ENCODE measurements at regions not wholly inside any gene's neighbourhood (a gene's known extent, or its start where the extent isn't known, plus 50 kb on each side); places are given as distances from the start of the nearest gene placed in this dataset.

- H3K23ac ChIP-seq (ENCODE audit: low read depth, low read length, poor library complexity): no peak overlapping the region
- H3K27ac ChIP-seq (replicated peaks; ENCODE audit: low read length): no peak overlapping the region
- no peaks in the 10 kb centered on the region for H3K27me3 ChIP-seq (ENCODE audit: control insufficient read depth in 3 of 3, insufficient read depth in 3 of 3, low read depth in 1 of 3, low read length in 3 of 3)
- no peak overlapping the region for H3K4ac ChIP-seq (ENCODE audit: low read length)
- no peak overlapping the region for H2BK5ac ChIP-seq (ENCODE audit: low read length)
- H3K14ac ChIP-seq (ENCODE audit: low read length): no peak overlapping the region
- H3K4me2 ChIP-seq (ENCODE audit: insufficient read depth, low read length, poor library complexity, severe bottlenecking): no peak overlapping the region
- H2AFZ ChIP-seq (ENCODE audit: low read length): no peak overlapping the region
- WGBS, 2 donors (ENCODE audit: extremely low coverage in 2 of 2, insufficient read length in 2 of 2, insufficient replicate concordance in 1 of 2): no CpG with 5 or more reads among the region's 3 CpGs
- no peak overlapping the region for H2BK12ac ChIP-seq (ENCODE audit: low read length)
- no peak overlapping the region for H2AK5ac ChIP-seq (ENCODE audit: low read depth, low read length)
- no peak overlapping the region for H2BK120ac ChIP-seq (ENCODE audit: low read depth, low read length)
- H2BK15ac ChIP-seq (ENCODE audit: low read length): no peak overlapping the region
- no peak overlapping the region for H3K4me3 ChIP-seq (ENCODE audit: low read length in 2 of 2)
- no peak overlapping the region for H3K18ac ChIP-seq (ENCODE audit: low read length)
- no peaks in the 10 kb centered on the region for H3K36me3 ChIP-seq (replicated peaks in 1 of 2; ENCODE audit: control insufficient read depth in 2 of 2, insufficient read depth in 2 of 2, low read length in 2 of 2)
- H3K79me1 ChIP-seq (ENCODE audit: low read depth, low read length): no peaks in the 10 kb centered on the region
- peaks cover 6 to 8% of the 10 kb centered on the region in 2 donors for H3K4me1 ChIP-seq (ENCODE audit: control insufficient read depth in 2 of 2, insufficient read depth in 1 of 2, low read depth in 1 of 2, low read length in 2 of 2)
- no peak for DNase-seq (ENCODE audit: low spot score)
- H4K8ac ChIP-seq (ENCODE audit: low read depth, low read length): no peak overlapping the region
- no peak overlapping the region for H4K91ac ChIP-seq (ENCODE audit: low read depth, low read length, poor library complexity)
- H3K9ac ChIP-seq (ENCODE audit: low read depth, low read length, poor library complexity): no peak overlapping the region
- H3K9me3 ChIP-seq (replicated peaks in 1 of 2; ENCODE audit: control insufficient read depth in 2 of 2, insufficient read depth in 1 of 2, low read depth in 1 of 2, low read length in 2 of 2): peaks cover 0 to 4% of the 10 kb centered on the region in 2 donors
These were observed 233.9 kb downstream of the SLC4A3 start for GRCh38 chr2:219861307-219861706.

GRCh38 chr2:219864154-219864553 is 236.7 kb downstream of the SLC4A3 start:
- peaks cover 5 to 6% of the 10 kb centered on the region in 2 donors for H3K4me1 ChIP-seq (ENCODE audit: control insufficient read depth in 2 of 2, insufficient read depth in 1 of 2, low read depth in 1 of 2, low read length in 2 of 2)
- H3K9ac ChIP-seq (ENCODE audit: low read depth, low read length, poor library complexity): no peak overlapping the region
- H2BK120ac ChIP-seq (ENCODE audit: low read depth, low read length): no peak overlapping the region
- H3K18ac ChIP-seq (ENCODE audit: low read length): no peak overlapping the region
- no peak overlapping the region for H3K4me3 ChIP-seq (ENCODE audit: low read length in 2 of 2)
- H3K36me3 ChIP-seq (replicated peaks in 1 of 2; ENCODE audit: control insufficient read depth in 2 of 2, insufficient read depth in 2 of 2, low read length in 2 of 2): no peaks in the 10 kb centered on the region
- no peak overlapping the region for H3K27ac ChIP-seq (replicated peaks; ENCODE audit: low read length)
- DNase-seq (ENCODE audit: low spot score): no peak
- H2AFZ ChIP-seq (ENCODE audit: low read length): peak overlapping the region; percentile 41
- H3K27me3 ChIP-seq (ENCODE audit: control insufficient read depth in 3 of 3, insufficient read depth in 3 of 3, low read depth in 1 of 3, low read length in 3 of 3): no peaks in the 10 kb centered on the region
- H2BK12ac ChIP-seq (ENCODE audit: low read length): no peak overlapping the region
- H2BK15ac ChIP-seq (ENCODE audit: low read length): no peak overlapping the region
- H2AK5ac ChIP-seq (ENCODE audit: low read depth, low read length): no peak overlapping the region
- H3K4me2 ChIP-seq (ENCODE audit: insufficient read depth, low read length, poor library complexity, severe bottlenecking): no peak overlapping the region
- no peak overlapping the region for H3K23ac ChIP-seq (ENCODE audit: low read depth, low read length, poor library complexity)
- H4K91ac ChIP-seq (ENCODE audit: low read depth, low read length, poor library complexity): no peak overlapping the region
- peaks cover 0 to 4% of the 10 kb centered on the region in 2 donors for H3K9me3 ChIP-seq (replicated peaks in 1 of 2; ENCODE audit: control insufficient read depth in 2 of 2, insufficient read depth in 1 of 2, low read depth in 1 of 2, low read length in 2 of 2)
- H3K4ac ChIP-seq (ENCODE audit: low read length): no peak overlapping the region
- H2BK5ac ChIP-seq (ENCODE audit: low read length): no peak overlapping the region
- H3K14ac ChIP-seq (ENCODE audit: low read length): no peak overlapping the region
- H4K8ac ChIP-seq (ENCODE audit: low read depth, low read length): no peak overlapping the region
- WGBS, 2 donors (ENCODE audit: extremely low coverage in 2 of 2, insufficient read length in 2 of 2, insufficient replicate concordance in 1 of 2): no CpG with 5 or more reads among the region's 2 CpGs
- no peaks in the 10 kb centered on the region for H3K79me1 ChIP-seq (ENCODE audit: low read depth, low read length)

GRCh38 chr2:219868635-219869034 is 241.2 kb downstream of the SLC4A3 start:
- no peaks in the 10 kb centered on the region for H3K36me3 ChIP-seq (replicated peaks in 1 of 2; ENCODE audit: control insufficient read depth in 2 of 2, insufficient read depth in 2 of 2, low read length in 2 of 2)

DNA sequence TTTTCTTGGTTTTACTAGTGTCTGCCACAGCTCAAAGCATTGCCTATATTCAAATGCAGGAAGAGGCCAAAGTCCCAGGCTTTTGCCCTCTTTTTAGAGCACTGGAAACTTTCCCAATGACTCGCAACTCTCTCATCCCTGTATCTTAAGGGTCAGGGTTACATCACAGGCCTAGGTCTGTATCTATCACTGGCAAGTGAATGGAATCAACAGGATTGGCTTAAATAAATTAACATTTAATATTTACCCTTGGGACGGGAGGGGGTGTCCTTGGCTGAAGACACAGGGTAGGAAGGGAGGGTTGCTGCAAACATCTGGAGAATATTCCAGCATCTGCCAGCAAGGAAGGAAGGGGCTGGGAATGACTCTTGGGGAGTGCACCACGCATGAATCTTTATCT is 242.6 kb downstream of the SLC4A3 start:
- Histone ChIP-seq H3K4me1 (ENCODE audit: control insufficient read depth in 2 of 2, insufficient read depth in 1 of 2, low read depth in 1 of 2, low read length in 2 of 2) (peaks cover 12 to 23% of the 10 kb centered on the region in 2 donors), H2BK15ac (ENCODE audit: low read length) (no peak overlapping the region), H2BK5ac (ENCODE audit: low read length) (no peak overlapping the region), H2AK5ac (ENCODE audit: low read depth, low read length) (no peak overlapping the region), H3K9ac (ENCODE audit: low read depth, low read length, poor library complexity) (no peak overlapping the region), H4K91ac (ENCODE audit: low read depth, low read length, poor library complexity) (no peak overlapping the region), H3K27me3 (ENCODE audit: control insufficient read depth in 3 of 3, insufficient read depth in 3 of 3, low read depth in 1 of 3, low read length in 3 of 3) (no peaks in the 10 kb centered on the region), H3K18ac (ENCODE audit: low read length) (no peak overlapping the region), H3K4me2 (ENCODE audit: insufficient read depth, low read length, poor library complexity, severe bottlenecking) (no peak overlapping the region), H3K14ac (ENCODE audit: low read length) (no peak overlapping the region), H3K23ac (ENCODE audit: low read depth, low read length, poor library complexity) (no peak overlapping the region), H3K4ac (ENCODE audit: low read length) (no peak overlapping the region), H2AFZ (ENCODE audit: low read length) (peak overlapping the region; percentile 53), H3K27ac (replicated peaks; ENCODE audit: low read length) (no peak overlapping the region), H3K4me3 (ENCODE audit: low read length in 2 of 2) (no peak overlapping the region), H3K79me1 (ENCODE audit: low read depth, low read length) (no peaks in the 10 kb centered on the region), H3K9me3 (replicated peaks in 1 of 2; ENCODE audit: control insufficient read depth in 2 of 2, insufficient read depth in 1 of 2, low read depth in 1 of 2, low read length in 2 of 2) (no peaks in the 10 kb centered on the region), H3K36me3 (replicated peaks in 1 of 2; ENCODE audit: control insufficient read depth in 2 of 2, insufficient read depth in 2 of 2, low read length in 2 of 2) (no peaks in the 10 kb centered on the region), H2BK120ac (ENCODE audit: low read depth, low read length) (no peak overlapping the region), H2BK12ac (ENCODE audit: low read length) (no peak overlapping the region), H4K8ac (ENCODE audit: low read depth, low read length) (no peak overlapping the region)
- WGBS, 2 donors (ENCODE audit: extremely low coverage in 2 of 2, insufficient read length in 2 of 2, insufficient replicate concordance in 1 of 2): no CpG with 5 or more reads among the region's 3 CpGs
- no peak for DNase-seq (ENCODE audit: low spot score)

More at GRCh38 chr2:219868635-219869034, 241.2 kb downstream of the SLC4A3 start:
- no peak overlapping the region for H3K9ac ChIP-seq (ENCODE audit: low read depth, low read length, poor library complexity)
- H3K79me1 ChIP-seq (ENCODE audit: low read depth, low read length): no peaks in the 10 kb centered on the region
- no peak overlapping the region for H3K14ac ChIP-seq (ENCODE audit: low read length)
- no peak overlapping the region for H2AK5ac ChIP-seq (ENCODE audit: low read depth, low read length)
- no peak overlapping the region for H2BK5ac ChIP-seq (ENCODE audit: low read length)
- no peak overlapping the region for H4K91ac ChIP-seq (ENCODE audit: low read depth, low read length, poor library complexity)
- no peak overlapping the region for H2BK15ac ChIP-seq (ENCODE audit: low read length)
- H3K4me2 ChIP-seq (ENCODE audit: insufficient read depth, low read length, poor library complexity, severe bottlenecking): no peak overlapping the region
- no peak overlapping the region for H2BK12ac ChIP-seq (ENCODE audit: low read length)
- no peak overlapping the region for H3K27ac ChIP-seq (replicated peaks; ENCODE audit: low read length)
- H3K18ac ChIP-seq (ENCODE audit: low read length): no peak overlapping the region
- no peak for DNase-seq (ENCODE audit: low spot score)
- H3K4ac ChIP-seq (ENCODE audit: low read length): no peak overlapping the region
- H3K4me3 ChIP-seq (ENCODE audit: low read length in 2 of 2): no peak overlapping the region
- no peak overlapping the region for H3K23ac ChIP-seq (ENCODE audit: low read depth, low read length, poor library complexity)
- H3K4me1 ChIP-seq (ENCODE audit: control insufficient read depth in 2 of 2, insufficient read depth in 1 of 2, low read depth in 1 of 2, low read length in 2 of 2): peaks cover 17 to 25% of the 10 kb centered on the region in 2 donors
- no peaks in the 10 kb centered on the region for H3K27me3 ChIP-seq (ENCODE audit: control insufficient read depth in 3 of 3, insufficient read depth in 3 of 3, low read depth in 1 of 3, low read length in 3 of 3)
- no peak overlapping the region for H2AFZ ChIP-seq (ENCODE audit: low read length)
- no peak overlapping the region for H2BK120ac ChIP-seq (ENCODE audit: low read depth, low read length)
- H3K9me3 ChIP-seq (replicated peaks in 1 of 2; ENCODE audit: control insufficient read depth in 2 of 2, insufficient read depth in 1 of 2, low read depth in 1 of 2, low read length in 2 of 2): peaks cover 0 to 2% of the 10 kb centered on the region in 2 donors
- no peak overlapping the region for H4K8ac ChIP-seq (ENCODE audit: low read depth, low read length)
- WGBS, 2 donors (ENCODE audit: extremely low coverage in 2 of 2, insufficient read length in 2 of 2, insufficient replicate concordance in 1 of 2): no CpG with 5 or more reads among the region's 2 CpGs

Data from neuronal stem cell (in vitro differentiated cells).